ENCODE measurements at regions not wholly inside any gene's neighbourhood (a gene's known extent, or its start where the extent isn't known, plus 50 kb on each side); places are given as distances from the start of the nearest gene placed in this dataset.

DNA sequence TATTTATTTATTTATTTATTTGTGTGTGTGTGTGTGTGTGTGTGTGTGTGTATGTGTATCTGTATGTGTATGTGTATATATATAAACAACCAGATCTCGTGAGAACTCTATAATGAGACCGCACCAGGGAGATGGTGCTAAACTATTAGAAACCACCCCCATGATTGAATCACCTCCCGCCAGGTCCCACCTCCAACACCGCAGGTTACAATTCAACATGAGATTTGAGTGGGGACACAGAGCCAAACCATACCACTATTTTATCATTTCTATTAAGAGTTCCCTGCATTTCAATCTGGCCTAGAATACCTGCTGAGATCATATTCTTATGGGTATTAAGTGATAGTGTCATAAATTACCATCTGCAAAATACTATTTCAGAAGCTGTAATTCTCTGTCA, 243.8 kb upstream of the PLEKHG7 start:
- no peak overlapping the region for H3K4me3 ChIP-seq (ENCODE audit: low read depth, low read length)
- DNase-seq (ENCODE audit: low read depth) = no peak

- no peak overlapping the region for H3K4me3 ChIP-seq (ENCODE audit: low read depth, low read length)
- DNase-seq (ENCODE audit: low read depth) = no peak
These were observed 245.2 kb upstream of the PLEKHG7 start for GRCh38 chr12:92457458-92458180.

GRCh38 chr12:92452763-92453162, 250.0 kb upstream of the PLEKHG7 start:
- DNase-seq (ENCODE audit: low read depth) = no peak
- H3K4me3 ChIP-seq (ENCODE audit: low read depth, low read length) = no peak overlapping the region

DNA sequence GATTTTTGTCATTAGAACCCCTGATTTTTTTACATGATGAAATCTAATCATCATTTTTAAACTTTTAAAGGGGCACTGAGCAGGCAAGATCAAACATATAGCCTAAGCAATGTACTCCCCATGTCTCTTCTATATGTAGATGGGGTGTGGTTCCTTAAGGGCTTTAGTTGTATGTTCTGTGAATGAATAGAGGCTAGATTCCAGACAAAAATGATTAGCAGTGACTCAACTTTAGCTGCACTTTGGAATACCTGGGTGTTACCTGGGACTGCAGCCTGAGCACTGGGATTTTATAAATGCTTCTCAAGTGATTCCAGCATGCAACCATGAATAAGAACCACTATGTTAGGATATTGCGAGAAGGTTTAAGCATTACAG, 256.7 kb upstream of the PLEKHG7 start:
- no peak overlapping the region for H3K4me3 ChIP-seq (ENCODE audit: low read depth, low read length)
- DNase-seq (ENCODE audit: low read depth) = no peak

DNA sequence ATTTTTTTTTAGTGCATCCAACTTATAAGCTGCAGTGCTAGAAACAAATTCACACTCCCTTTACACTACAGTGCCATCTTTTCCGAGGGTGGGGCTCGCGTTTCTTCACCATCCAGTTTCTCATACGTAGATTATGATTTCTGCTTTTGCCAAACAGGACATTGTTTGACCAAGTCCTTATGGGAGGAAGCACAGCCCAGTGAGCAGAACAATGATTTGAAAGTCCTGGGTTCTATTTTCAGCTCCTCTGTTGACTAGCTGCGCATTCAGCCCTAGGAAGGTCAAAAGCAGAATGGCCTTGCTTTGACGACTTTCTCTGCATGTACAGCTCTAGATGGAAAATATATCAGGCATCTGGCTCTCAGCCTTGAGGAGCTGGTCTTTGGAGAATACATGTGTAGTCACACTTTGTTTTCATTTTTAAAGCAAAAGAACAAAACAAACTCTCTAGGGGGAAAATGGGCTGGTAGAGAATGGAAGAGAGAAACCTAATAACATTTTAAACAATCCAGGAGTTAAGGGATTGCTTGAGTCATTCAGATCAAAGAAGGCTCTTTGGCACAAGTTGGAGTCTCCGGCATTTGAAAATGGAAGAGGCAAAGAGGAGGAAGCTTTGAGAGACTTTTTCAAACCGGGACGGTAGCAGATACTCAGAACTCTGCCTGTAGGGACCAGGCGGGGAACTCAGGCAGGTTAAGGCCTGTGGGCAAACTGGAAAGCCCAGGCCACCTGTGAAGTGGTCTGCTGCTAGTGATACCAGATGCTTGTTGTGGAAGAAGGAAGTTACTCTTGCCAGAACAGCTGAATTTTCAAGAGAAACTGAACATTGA, 257.3 kb upstream of the PLEKHG7 start:
- peak; percentile 56 for DNase-seq (ENCODE audit: low read depth)

DNA sequence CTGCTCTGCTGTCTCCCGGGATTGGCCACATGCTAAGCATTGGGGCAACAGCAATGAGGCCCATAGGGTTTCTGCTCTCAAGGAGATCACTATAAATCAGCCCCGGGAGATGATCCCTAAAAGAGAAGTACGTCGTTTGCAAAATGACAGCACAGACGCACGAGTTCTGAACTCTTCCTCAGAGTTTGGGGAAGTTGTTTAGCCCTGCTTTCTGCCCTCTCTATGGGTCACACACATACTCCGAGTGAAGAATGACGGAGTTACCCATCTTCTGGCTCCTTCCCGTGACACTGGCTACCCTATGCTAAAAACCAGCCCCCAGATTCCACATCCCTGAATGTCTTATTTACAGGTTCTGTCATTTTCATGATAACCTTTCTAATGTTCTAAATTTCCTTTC, 258.0 kb upstream of the PLEKHG7 start:
- no peak overlapping the region for H3K4me3 ChIP-seq (ENCODE audit: low read depth, low read length)
- DNase-seq (ENCODE audit: low read depth) = no peak

More for the DNA sequence above, 257.3 kb upstream of the PLEKHG7 start:
- no peak overlapping the region for H3K4me3 ChIP-seq (ENCODE audit: low read depth, low read length)

GRCh38 chr12:92442782-92443181, 260.0 kb upstream of the PLEKHG7 start:
- DNase-seq (ENCODE audit: low read depth) = peak; percentile 51
- no peak overlapping the region for H3K4me3 ChIP-seq (ENCODE audit: low read depth, low read length)

GRCh38 chr12:92440072-92440471, 262.7 kb upstream of the PLEKHG7 start:
- H3K4me3 ChIP-seq (ENCODE audit: low read depth, low read length) = no peak overlapping the region
- no peak for DNase-seq (ENCODE audit: low read depth)

DNA sequence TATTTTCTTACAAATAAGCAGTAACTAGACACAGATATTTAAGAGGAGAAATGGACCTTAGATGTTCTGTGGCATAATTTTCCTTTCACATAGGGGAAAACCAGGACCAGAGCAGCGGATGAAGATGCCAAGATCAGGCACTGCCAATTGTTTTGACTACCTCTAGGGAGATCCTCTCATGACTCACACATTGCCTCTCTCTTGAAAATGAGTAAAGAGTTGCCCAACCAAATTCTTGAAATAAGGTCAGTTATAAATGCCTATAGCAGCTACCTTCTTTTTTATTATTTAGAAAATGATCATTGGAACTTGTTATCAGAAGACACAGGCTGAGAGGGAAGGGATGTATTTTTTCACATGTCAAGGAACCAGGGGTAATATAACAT, 263.4 kb upstream of the PLEKHG7 start:
- peak; percentile 81 for DNase-seq (ENCODE audit: low read depth)

GRCh38 chr12:92438641-92439419, 264.0 kb upstream of the PLEKHG7 start:
- H3K4me3 ChIP-seq (ENCODE audit: low read depth, low read length) = no peak overlapping the region
- peak; percentile 59 for DNase-seq (ENCODE audit: low read depth)

More for the DNA sequence above, 263.4 kb upstream of the PLEKHG7 start:
- H3K4me3 ChIP-seq (ENCODE audit: low read depth, low read length) = no peak overlapping the region

DNA sequence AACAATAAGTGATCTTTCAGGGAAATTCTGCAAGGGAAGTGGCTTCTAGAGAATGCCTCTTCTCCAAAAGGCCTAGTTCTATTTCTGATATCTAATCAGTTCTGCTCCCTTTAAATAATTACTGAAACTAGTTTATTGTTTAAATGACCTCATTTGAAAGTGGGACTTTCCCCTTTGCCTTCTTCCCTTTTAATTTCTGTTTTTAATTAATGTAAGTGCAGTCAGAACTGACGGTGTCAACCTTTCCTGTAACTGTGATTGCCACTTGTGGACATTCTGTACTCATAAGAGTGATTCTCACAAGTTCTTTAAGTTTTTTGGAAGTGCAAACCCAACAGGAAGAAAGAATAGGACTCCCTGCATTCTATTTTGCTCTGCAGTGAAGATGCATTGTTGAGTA, 265.3 kb upstream of the PLEKHG7 start:
- DNase-seq (ENCODE audit: low read depth) = no peak
- H3K4me3 ChIP-seq (ENCODE audit: low read depth, low read length) = no peak overlapping the region

DNA sequence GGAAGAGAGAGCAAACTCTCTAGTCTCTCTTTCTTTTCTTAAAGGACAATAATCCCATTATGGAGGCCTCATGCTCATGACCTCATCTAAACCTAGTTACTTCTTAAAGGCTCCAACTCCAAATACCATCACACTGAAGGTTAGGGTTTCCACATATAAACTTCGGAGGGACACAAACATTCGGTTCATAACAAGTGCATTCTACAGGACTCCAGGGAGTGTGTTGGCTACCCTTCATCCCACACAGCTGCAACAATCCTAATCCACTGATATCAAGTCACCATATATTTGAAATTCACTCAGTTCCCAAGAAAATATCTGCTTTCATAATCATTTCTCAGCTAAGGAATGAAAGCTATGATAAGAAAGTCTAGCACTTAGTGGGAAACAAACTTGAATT, 265.9 kb upstream of the PLEKHG7 start:
- no peak overlapping the region for H3K4me3 ChIP-seq (ENCODE audit: low read depth, low read length)
- no peak for DNase-seq (ENCODE audit: low read depth)

GRCh38 chr12:92434607-92435025, 268.2 kb upstream of the PLEKHG7 start:
- no peak for DNase-seq (ENCODE audit: low read depth)
- no peak overlapping the region for H3K4me3 ChIP-seq (ENCODE audit: low read depth, low read length)

DNA sequence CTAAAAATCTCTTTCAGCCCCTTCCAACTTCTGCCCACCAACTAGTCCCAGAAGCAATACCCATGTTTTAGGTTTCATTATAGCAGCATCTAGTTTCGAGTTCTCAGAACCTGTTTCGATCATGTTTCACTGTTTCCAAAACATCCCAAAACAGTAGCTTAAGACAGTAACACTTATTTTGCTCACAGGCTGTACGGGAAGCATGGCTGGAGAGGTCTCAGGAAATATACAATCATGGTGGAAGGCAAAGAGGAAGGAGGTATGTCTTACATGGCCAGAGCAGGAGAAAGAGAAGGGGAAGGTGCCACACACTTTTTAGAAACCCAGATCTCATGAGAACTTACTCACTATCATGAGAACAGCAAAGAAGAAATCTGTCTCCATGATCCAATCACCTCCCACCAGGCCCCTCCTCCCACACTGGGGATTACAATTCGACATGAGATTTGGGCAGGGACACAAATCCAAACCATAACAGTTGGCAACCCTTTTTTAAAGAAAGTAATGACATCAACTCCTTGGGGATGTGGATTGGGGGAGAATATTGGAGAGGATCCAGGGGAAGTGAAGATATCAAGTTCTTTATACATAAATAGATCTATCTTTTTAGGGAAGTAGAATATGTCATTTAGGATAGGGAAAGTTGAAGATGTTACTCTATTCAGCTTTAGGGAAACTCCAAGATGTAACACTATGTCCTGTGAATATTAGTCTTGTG, 269.9 kb upstream of the PLEKHG7 start:
- DNase-seq (ENCODE audit: low read depth) = no peak

DNA sequence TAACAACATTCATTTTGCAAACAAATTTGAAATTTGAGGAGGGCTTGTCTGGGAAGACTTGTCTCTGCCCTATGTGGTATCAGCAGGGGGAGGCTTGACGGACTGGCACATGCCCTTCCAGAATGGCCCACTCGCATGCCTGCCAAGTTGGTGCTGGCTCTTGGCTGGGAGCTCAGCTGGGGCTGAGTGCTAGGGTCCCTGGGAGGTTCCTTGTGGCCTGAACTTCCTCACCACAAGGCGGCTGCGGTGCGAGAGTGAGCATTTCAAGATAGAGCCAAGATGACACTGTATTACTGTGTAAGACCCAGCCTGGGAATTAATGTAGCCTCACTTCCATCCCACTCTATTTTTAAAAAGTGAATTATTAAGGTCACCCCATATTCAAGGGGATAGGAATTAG, 271.6 kb upstream of the PLEKHG7 start:
- no peak overlapping the region for H3K4me3 ChIP-seq (ENCODE audit: low read depth, low read length)
- no peak for DNase-seq (ENCODE audit: low read depth)

More for the DNA sequence above, 269.9 kb upstream of the PLEKHG7 start:
- H3K4me3 ChIP-seq (ENCODE audit: low read depth, low read length) = no peak overlapping the region

DNA sequence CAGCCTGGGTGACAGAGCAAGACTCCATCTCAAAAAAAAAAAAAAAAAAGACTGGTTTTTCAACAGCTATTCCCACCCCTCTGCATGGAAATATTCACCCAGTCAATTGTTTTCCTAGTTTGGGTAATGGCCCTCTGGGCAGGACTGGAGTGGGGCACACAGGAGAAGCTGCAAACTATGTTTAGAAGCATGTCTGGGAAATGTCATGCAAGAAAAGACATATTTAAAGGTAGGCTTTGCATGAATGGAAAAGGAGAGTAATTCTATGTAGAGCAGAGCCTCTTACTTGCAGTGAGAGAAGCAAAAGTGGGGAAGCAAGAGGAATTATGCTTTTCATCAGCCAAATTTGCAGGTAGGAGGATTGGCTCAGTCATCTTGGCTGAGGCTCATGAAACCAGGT, 276.5 kb upstream of the PLEKHG7 start:
- no peak for DNase-seq (ENCODE audit: low read depth)
- no peak overlapping the region for H3K4me3 ChIP-seq (ENCODE audit: low read depth, low read length)

GRCh38 chr12:92425165-92425564, 277.6 kb upstream of the PLEKHG7 start:
- no peak for DNase-seq (ENCODE audit: low read depth)
- H3K4me3 ChIP-seq (ENCODE audit: low read depth, low read length) = no peak overlapping the region

GRCh38 chr12:92424338-92424737, 278.5 kb upstream of the PLEKHG7 start:
- peak; percentile 62 for DNase-seq (ENCODE audit: low read depth)
- H3K4me3 ChIP-seq (ENCODE audit: low read depth, low read length) = no peak overlapping the region

DNA sequence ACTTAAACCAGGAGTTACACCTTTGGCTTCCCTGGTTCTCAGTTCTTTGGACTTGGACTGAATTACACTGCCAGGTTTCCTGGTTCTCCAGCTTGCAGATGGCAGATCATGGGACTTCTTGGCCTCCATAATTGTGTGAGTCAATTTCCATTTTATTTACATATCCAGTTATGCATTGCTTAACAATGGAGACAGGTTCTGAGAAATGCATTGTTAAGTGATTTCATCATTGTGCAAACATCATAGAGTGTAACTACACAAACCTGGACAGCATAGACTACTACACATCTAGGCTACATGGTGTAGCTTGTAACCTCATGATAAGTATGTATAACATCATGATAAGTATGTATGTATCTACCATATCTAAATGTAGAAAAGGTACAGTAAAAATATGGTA, 276.1 kb upstream of the BTG1 start:
- DNase-seq (ENCODE audit: low read depth) = peak; percentile 36
- H3K4me3 ChIP-seq (ENCODE audit: low read depth, low read length) = no peak overlapping the region

- DNase-seq (ENCODE audit: low read depth) = no peak
- no peak overlapping the region for H3K4me3 ChIP-seq (ENCODE audit: low read depth, low read length)
These were observed 275.4 kb upstream of the BTG1 start for GRCh38 chr12:92421042-92421441.
